Testis (tissue), 2 donors: ENCODE measurements at regions not wholly inside any gene's neighbourhood (a gene's known extent, or its start where the extent isn't known, plus 50 kb on each side); places are given as distances from the start of the nearest gene placed in this dataset.

Source experiments
- microRNA counts, 2 donors: library from miRNA; unstranded; fragments of <30 nt; microRNA quantifications; one replicate each; lab custom pipeline; 2016
- microRNA-seq, 2 donors: library from miRNA; unstranded; fragments of <30 nt; microRNA quantifications; one replicate each; pipeline ENCODE4, GENCODE V29; 2016; ENCODE audit warnings: borderline number of aligned reads in 2 of 2, borderline replicate concordance in 1 of 2
- small RNA-seq, 2 donors: library from RNA; depleted of rRNA; stranded (forward); fragments of <200 nt; gene quantifications; one replicate each; pipeline ENCODE3, GENCODE V24; 2016

MicroRNAs in the stretch of these regions (microRNA counts, 767-probe panel; counts per million panel counts)
- 0 to 152 counts per million in 2 donors for microRNA hsa-miR-1299 (lab: Ali Mortazavi, UCI)

Small RNAs in the stretch of these regions (microRNA-seq; reads per million reads assigned to microRNA genes)
- gene MIR1299, result 0 reads per million in 2 donors

Small RNAs in the stretch of these regions (small RNA-seq; reads per million reads assigned to genes)
- gene AL353626.2 (0 reads per million in 2 donors), gene MIR1299 (0 reads per million in 2 donors)
